Right ventricle myocardium inferior (tissue), 1 donor: ENCODE measurements at regions not wholly inside any gene's neighbourhood (a gene's known extent, or its start where the extent isn't known, plus 50 kb on each side); places are given as distances from the start of the nearest gene placed in this dataset.
"Not testable (repeated sequence)": the region's sequence is repeated elsewhere in the genome, so short reads cannot be mapped to it uniquely, and the experiment has no call there.

Experiments used
- ATAC-seq: fragments of 200-7000 bp; cut with Tn5 transposase; one replicate; pipeline ENCODE4 v1.9.1; 2020; ENCODE audit warnings: mild to moderate bottlenecking, moderate library complexity
- DNase-seq: peaks from one replicate; pipeline ENCODE4 v3.0.0; 2021; ENCODE audit errors: missing footprints
- intact Hi-C: fragments of 100-400 bp; cut with DNase I; formaldehyde crosslinking; loops from one replicate; pipeline ENCODE4 v1.11.0; 2022
- donor health status: DM: no; HTN: yes; CAD: no; lungs with severe emphysema.

GRCh38 chrY:20042993-20043392 is 298.5 kb upstream of the KDM5D start:
- no peak for DNase-seq
- no peak for ATAC-seq
- intact Hi-C loops = no loop called here

DNA sequence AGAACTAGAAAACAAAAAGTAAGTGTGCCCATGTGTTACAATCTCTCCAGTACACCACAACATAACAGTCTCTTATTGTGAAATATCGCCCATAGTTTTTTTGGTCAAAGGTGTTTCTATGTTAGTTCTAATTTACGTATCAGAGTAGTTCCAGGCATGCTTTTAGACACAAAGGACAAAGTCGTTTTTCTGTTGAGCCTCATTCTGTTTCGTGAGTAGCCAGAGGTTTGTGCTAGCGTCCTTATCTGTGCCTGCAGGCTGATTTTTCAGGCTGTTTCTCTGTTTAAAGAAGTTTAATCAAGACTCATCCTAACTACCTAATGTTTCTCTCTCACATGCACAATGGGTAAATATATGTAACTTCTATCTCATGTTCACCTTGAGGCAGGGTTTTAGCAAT is 281.1 kb upstream of the KDM5D start:
- intact Hi-C loops = no loop called here
- ATAC-seq (no peak), DNase-seq (no peak)

DNA sequence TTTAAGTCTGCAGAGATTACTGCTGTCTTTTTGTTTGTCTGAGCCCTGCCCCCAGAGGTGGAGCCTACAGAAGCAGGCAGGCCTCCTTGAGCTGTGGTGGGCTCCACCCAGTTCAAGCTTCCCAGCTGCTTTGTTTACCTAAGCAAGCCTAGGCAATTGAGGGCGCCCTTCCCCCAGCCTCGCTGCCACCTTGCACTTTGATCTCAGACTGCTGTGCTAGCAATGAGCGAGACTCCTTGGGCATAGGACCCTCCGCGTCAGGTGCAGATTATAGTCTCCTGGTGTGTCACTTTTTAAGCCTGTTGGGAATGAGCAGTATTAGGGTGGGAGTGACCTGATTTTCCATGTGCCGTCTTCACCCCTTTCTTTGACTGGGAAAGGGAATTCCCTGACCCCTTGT is 248.9 kb upstream of the KDM5D start:
- intact Hi-C loops, ATAC-seq, DNase-seq: not testable (repeated sequence)

DNA sequence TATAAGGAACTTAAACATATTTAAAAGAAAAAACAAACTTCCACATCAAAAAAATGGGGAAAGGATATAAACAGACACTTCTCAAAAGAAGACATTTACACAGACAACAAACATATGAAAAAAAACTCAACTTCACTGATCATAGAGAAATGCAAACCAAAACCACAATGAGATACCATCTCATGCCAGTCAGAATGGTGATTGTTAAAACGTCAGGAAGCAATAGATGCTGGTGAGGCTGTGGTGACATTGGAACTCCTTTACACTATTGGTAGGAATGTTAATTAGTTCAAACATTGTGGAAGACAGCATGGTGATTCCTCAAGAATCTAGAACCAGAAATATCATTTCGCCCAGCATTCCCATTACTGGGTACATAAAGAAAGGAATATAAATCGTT is 228.5 kb upstream of the KDM5D start:
- DNase-seq (no peak), ATAC-seq (no peak)
- intact Hi-C loops = no loop called here

DNA sequence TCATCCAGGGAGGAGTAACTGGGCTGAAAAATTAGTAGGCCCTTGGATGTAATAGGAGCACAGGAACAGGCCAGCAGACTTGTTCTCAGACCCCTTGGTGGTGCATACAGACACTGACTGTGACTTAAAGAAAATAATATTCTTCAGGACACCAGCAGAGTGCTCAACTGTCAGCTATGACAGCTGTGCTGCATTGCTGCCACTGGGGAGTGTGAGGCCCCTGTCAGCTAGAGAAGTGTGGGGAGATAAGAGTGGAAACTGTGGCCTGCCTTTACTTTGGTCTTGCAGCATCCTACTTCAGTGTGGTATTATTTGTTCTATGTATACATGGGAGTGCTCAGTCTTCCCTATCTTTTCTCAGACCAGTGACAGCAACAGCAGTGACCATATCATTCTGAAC is 203.2 kb upstream of the KDM5D start:
- DNase-seq (no peak), ATAC-seq (no peak)
- intact Hi-C loops = no loop called here

GRCh38 chrY:19899011-19899410 is 154.5 kb upstream of the KDM5D start:
- DNase-seq (no peak), ATAC-seq (no peak)
- intact Hi-C loops = no loop called here

DNA sequence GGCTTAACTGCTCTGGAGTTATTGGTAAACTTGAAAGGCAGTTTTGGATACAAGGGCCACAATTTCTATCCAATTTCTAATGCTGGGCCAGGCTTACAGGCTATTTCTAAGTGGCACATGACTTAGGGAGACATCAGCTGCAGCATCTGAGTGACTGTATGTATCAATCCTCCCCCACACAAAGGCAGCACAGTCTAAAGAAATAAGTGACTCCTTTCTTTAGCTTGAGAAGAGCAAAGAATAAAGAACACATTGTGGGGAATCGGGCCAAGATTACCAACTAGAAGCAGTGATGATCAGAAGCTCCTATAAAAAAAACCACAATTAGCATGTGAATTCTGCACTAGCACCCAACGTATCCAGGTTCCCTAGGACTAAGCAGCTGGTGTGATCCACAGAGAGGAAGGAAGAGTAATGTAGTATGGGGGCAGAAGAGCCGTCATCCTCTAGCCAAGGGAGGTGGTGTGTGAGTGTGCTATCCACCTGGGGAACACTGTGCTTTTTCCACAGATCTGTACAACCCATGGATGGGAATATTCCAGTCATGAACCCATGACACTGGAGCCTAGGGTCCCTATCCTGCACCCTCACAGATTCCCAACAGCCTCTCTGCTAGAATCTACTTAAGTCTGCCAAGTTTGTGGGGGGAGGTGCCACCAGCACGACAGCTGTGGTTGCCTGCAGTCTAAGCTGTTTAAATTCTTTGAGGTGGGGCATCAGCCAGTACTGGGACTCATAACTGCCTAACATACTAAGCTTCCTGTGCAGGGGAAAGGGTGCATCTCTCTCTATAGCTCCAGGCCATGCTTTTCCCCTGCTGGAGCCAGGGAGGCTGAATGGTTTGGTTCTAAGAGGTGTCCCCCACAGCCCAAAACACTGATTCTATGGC is 147.8 kb upstream of the KDM5D start:
- no peak for ATAC-seq
- intact Hi-C loops = no loop called here
- no peak for DNase-seq

DNA sequence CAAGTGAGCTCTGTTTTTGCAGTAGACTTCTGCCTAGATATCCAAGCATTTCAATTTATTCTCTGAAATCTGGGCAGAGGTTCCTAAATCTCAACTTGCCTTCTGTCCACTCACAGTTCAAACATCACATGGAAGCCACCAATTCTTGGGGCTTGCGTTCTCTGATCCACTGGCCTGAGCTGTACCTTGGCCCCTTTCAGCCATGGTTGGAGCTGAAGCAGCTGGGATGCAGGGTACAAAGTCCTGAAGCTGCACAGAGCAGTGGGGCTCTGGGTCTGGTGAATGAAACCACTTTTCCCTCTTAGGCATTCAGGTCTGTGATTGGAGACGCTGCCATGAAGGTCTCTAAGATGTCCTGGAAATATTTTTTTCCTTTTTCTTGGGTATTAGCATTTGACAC is 137.6 kb upstream of the KDM5D start:
- no peak for DNase-seq
- intact Hi-C loops = no loop called here
- no peak for ATAC-seq

GRCh38 chrY:19869715-19870114 is 125.2 kb upstream of the KDM5D start:
- DNase-seq = no peak
- intact Hi-C loops = no loop called here
- ATAC-seq = no peak

DNA sequence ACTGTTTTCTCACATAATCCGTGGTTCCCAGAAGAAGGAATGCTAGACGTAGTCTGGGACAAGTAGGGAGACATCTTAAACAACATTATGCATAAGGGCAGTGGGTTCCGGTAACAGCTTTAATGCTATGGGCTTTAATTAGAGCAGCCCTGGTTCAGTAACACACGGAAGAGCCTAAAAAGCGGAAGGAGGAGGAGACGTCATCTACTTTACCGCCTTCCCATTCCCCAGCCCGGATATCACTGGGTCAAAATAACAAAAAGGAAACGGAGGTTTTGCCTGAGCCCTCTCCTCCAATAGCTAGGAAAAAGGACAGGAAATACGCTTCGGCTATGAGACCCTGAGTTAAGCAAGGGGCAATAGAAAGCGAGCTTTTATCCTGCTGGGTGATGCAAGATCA is 124.8 kb upstream of the KDM5D start:
- DNase-seq (no peak), ATAC-seq (no peak)
- intact Hi-C loops = no loop called here

DNA sequence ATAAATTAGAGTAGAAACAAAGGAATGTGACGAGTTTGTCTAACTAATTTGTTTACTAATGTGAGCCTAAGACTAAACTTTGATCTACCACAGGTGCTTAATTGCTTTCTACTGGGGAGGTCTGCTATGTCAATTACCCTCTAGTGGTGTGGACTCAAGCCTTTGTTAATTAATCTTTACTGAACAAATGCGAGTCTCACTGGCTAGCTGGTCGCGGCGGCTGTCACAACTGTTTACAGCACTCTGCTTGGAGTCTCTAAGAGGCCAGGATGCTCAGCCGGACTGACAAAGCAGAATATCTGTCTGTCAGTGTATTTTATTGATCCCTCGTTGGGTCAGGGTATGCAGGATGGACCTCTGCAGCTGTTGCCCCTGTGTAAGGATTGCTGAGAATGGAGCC is 124.1 kb upstream of the KDM5D start:
- DNase-seq (peak; percentile 53), ATAC-seq (no peak)
- intact Hi-C loops = no loop called here

DNA sequence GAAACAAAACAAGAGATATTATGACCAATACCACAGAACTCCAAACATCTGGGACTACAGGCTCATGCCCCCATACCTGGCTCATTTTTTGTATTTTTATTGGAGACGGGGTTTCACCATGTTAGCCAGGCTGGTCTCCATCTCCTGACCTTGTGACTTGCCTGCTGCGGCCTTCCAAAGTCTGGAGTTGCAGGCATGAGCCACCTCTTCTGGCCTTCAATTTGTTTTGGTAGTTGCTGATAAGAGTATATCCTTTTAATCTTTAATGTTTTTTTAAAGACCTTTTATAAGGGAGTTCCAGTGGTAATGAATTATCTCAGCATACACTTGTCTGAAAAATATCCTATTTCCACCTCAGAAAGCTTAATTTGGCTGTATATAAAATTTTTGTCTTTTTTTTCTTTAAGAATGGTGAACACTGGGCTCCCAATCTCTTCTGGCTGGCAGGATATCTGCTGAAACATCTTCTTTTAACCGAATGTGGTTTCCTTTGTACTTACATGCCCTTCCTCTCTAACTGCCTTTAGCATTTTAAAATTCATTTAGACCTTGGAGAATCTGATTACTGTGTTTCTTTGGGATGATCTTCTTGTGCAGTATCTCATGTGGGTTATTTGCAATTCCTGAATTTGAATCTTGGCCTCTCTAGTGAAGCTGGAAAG is 112.1 kb upstream of the KDM5D start:
- intact Hi-C loops = no loop called here
- no peak for DNase-seq
- no peak for ATAC-seq

- no peak for DNase-seq
Observed at GRCh38 chrY:19842972-19843371, 98.4 kb upstream of the KDM5D start.

DNA sequence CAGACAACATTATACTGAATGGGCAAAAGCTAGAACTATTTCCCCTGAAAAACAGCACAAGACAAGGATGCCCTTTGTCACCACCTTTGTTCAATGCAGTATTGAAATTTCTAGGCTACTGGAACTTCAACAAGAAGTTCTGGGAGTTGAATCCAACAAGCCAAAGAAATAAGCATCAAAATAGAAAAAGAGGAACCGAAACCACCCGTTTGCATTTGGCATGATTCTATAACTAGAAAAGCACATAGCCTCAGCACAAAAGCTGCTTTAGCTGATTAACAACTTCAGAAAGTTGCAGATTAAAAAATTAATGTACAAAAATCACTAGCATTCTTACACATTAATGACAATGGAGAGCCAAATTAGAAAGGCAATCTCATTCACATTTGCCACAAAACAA is 79.6 kb upstream of the KDM5D start:
- no peak for ATAC-seq
- DNase-seq = no peak
- intact Hi-C loops = no loop called here

More at GRCh38 chrY:19842972-19843371, 98.4 kb upstream of the KDM5D start:
- intact Hi-C loops = no loop called here
- ATAC-seq = no peak

GRCh38 chrY:19818546-19818945 is 74.0 kb upstream of the KDM5D start:
- ATAC-seq = no peak
- DNase-seq = no peak
- intact Hi-C loops = loop anchor here (10.0 kb wide), 1 partner anchor 926 kb away; no protein-coding TSS in a partner anchor

DNA sequence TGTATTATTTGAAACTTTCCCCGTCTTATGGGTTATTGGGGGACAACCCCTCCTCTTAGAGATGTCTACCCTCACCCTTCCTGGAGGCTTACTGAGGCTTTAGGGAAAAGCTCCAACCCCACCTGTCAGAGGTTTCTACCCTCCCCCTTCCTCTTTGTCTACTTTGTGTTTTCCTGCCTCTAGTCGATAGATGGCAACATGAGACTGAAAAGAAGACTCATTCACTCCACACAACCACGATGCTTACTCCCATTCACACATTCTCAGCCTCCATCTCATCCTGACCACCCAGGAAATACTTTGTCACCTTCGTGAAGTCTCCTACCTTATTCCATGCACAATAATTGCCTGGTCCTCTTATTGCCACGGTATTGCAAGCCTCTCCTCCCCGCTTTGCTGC is 72.4 kb upstream of the KDM5D start:
- intact Hi-C loops = loop anchor here (10.0 kb wide), 1 partner anchor 928 kb away; no protein-coding TSS in a partner anchor
- DNase-seq (no peak), ATAC-seq (peak; percentile 63)

DNA sequence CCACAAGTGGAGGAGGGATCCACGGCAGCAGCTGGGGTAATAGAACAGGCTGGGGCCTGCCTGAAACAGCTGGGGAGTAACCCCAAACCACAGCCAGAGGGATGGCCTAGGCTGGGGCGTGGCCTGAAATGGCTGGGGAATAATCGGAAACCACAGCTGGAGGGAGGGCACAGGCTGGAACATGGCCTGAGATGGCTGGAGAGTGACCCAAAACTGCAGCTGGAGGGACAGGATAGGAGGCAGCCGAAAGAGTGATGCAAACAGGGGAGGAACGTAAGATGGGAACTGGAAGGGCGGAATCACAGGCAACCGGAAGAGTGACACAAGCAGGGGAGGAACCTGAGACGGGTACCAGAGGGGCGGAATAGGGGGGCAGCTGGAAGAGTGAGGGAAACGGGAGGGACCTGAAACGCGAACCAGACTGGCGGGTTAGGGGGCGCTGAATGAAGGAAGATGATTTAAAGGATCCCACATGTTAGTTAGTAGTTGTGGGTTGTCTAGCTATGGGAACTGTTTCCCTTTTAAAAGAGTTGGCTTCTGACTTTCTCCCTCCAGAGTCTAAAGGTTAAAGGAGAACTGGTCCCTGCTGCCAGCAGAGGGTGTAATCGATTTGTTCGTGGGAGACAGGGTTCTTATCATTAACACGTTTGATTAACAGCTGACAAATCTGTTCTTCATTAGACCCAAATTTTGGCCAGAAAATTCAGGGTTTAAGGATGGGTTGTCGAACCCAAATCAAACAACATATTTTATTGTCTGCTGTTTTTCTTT is 71.7 kb upstream of the KDM5D start:
- DNase-seq = peak; percentile 82
- intact Hi-C loops = loop anchor here (10.0 kb wide), 1 partner anchor 929 kb away; no protein-coding TSS in a partner anchor
- ATAC-seq = peak; percentile 97
